ENCODE measurements at regions not wholly inside any gene's neighbourhood (a gene's known extent, or its start where the extent isn't known, plus 50 kb on each side); places are given as distances from the start of the nearest gene placed in this dataset.

GRCh38 chr2:510839-511238 lies 166.4 kb downstream of the TMEM18 start:
- Histone ChIP-seq H3K27ac (ENCODE audit: low read length) (no peak overlapping the region), H3K4me3 (ENCODE audit: low read length) (no peak overlapping the region), H3K36me3 (ENCODE audit: control insufficient read depth, insufficient read depth, low read length) (no peaks in the 10 kb centered on the region), H3K9me3 (ENCODE audit: control insufficient read depth, insufficient read depth, low read length) (no peaks in the 10 kb centered on the region), H3K4me1 (ENCODE audit: control insufficient read depth, insufficient read depth, low read length) (no peaks in the 10 kb centered on the region), H3K27me3 (ENCODE audit: control insufficient read depth, insufficient read depth, low read length) (no peaks in the 10 kb centered on the region)
- no CpG with 5 or more reads among the region's 1 CpG for WGBS (ENCODE audit: insufficient coverage, insufficient read length)
- DNase-seq (ENCODE audit: low read depth, low spot score) = no peak

- no CpG with 5 or more reads among the region's 4 CpGs for WGBS (ENCODE audit: insufficient coverage, insufficient read length)
- no peak overlapping the region for H3K27ac ChIP-seq (ENCODE audit: low read length)
- H3K36me3 ChIP-seq (ENCODE audit: control insufficient read depth, insufficient read depth, low read length) = no peaks in the 10 kb centered on the region
- DNase-seq (ENCODE audit: low read depth, low spot score) = no peak
- H3K27me3 ChIP-seq (ENCODE audit: control insufficient read depth, insufficient read depth, low read length) = no peaks in the 10 kb centered on the region
- no peaks in the 10 kb centered on the region for H3K9me3 ChIP-seq (ENCODE audit: control insufficient read depth, insufficient read depth, low read length)
- H3K4me3 ChIP-seq (ENCODE audit: low read length) = no peak overlapping the region
- H3K4me1 ChIP-seq (ENCODE audit: control insufficient read depth, insufficient read depth, low read length) = no peaks in the 10 kb centered on the region
Measured at GRCh38 chr2:509888-510287, 167.3 kb downstream of the TMEM18 start.

- Histone ChIP-seq H3K36me3 (ENCODE audit: control insufficient read depth, insufficient read depth, low read length) (no peaks in the 10 kb centered on the region), H3K27me3 (ENCODE audit: control insufficient read depth, insufficient read depth, low read length) (no peaks in the 10 kb centered on the region), H3K9me3 (ENCODE audit: control insufficient read depth, insufficient read depth, low read length) (no peaks in the 10 kb centered on the region), H3K4me1 (ENCODE audit: control insufficient read depth, insufficient read depth, low read length) (no peaks in the 10 kb centered on the region), H3K27ac (ENCODE audit: low read length) (no peak overlapping the region), H3K4me3 (ENCODE audit: low read length) (no peak overlapping the region)
- WGBS (ENCODE audit: insufficient coverage, insufficient read length) = no CpG with 5 or more reads among the region's 4 CpGs
- DNase-seq (ENCODE audit: low read depth, low spot score) = no peak
Measured at GRCh38 chr2:508121-508520, 169.1 kb downstream of the TMEM18 start.

- no peak overlapping the region for H3K27ac ChIP-seq (ENCODE audit: low read length)
- DNase-seq (ENCODE audit: low read depth, low spot score) = no peak
- whole genome bisulfite sequencing (ENCODE audit: insufficient coverage, insufficient read length) = no CpG with 5 or more reads among the region's 5 CpGs
- H3K36me3 ChIP-seq (ENCODE audit: control insufficient read depth, insufficient read depth, low read length) = no peaks in the 10 kb centered on the region
- no peaks in the 10 kb centered on the region for H3K4me1 ChIP-seq (ENCODE audit: control insufficient read depth, insufficient read depth, low read length)
- H3K27me3 ChIP-seq (ENCODE audit: control insufficient read depth, insufficient read depth, low read length) = no peaks in the 10 kb centered on the region
- no peak overlapping the region for H3K4me3 ChIP-seq (ENCODE audit: low read length)
- no peaks in the 10 kb centered on the region for H3K9me3 ChIP-seq (ENCODE audit: control insufficient read depth, insufficient read depth, low read length)
Measured at GRCh38 chr2:506866-507265, 170.3 kb downstream of the TMEM18 start.

- DNase-seq (ENCODE audit: low read depth, low spot score) = no peak
- H3K9me3 ChIP-seq (ENCODE audit: control insufficient read depth, insufficient read depth, low read length) = no peaks in the 10 kb centered on the region
- no peaks in the 10 kb centered on the region for H3K36me3 ChIP-seq (ENCODE audit: control insufficient read depth, insufficient read depth, low read length)
- H3K4me1 ChIP-seq (ENCODE audit: control insufficient read depth, insufficient read depth, low read length) = no peaks in the 10 kb centered on the region
- H3K27ac ChIP-seq (ENCODE audit: low read length) = no peak overlapping the region
- H3K27me3 ChIP-seq (ENCODE audit: control insufficient read depth, insufficient read depth, low read length) = no peaks in the 10 kb centered on the region
- no CpG with 5 or more reads among the region's 6 CpGs for WGBS (ENCODE audit: insufficient coverage, insufficient read length)
- no peak overlapping the region for H3K4me3 ChIP-seq (ENCODE audit: low read length)
Measured at GRCh38 chr2:506451-506850, 170.8 kb downstream of the TMEM18 start.

- no peak for DNase-seq (ENCODE audit: low read depth, low spot score)
- Histone ChIP-seq H3K4me1 (ENCODE audit: control insufficient read depth, insufficient read depth, low read length) (no peaks in the 10 kb centered on the region), H3K36me3 (ENCODE audit: control insufficient read depth, insufficient read depth, low read length) (no peaks in the 10 kb centered on the region), H3K27me3 (ENCODE audit: control insufficient read depth, insufficient read depth, low read length) (no peaks in the 10 kb centered on the region), H3K9me3 (ENCODE audit: control insufficient read depth, insufficient read depth, low read length) (no peaks in the 10 kb centered on the region), H3K4me3 (ENCODE audit: low read length) (no peak overlapping the region), H3K27ac (ENCODE audit: low read length) (no peak overlapping the region)
- WGBS (ENCODE audit: insufficient coverage, insufficient read length) = no CpG with 5 or more reads among the region's 8 CpGs
Measured at GRCh38 chr2:505941-506340, 171.3 kb downstream of the TMEM18 start.

- Histone ChIP-seq H3K27me3 (ENCODE audit: control insufficient read depth, insufficient read depth, low read length) (no peaks in the 10 kb centered on the region), H3K4me1 (ENCODE audit: control insufficient read depth, insufficient read depth, low read length) (no peaks in the 10 kb centered on the region), H3K27ac (ENCODE audit: low read length) (no peak overlapping the region), H3K9me3 (ENCODE audit: control insufficient read depth, insufficient read depth, low read length) (no peaks in the 10 kb centered on the region), H3K36me3 (ENCODE audit: control insufficient read depth, insufficient read depth, low read length) (no peaks in the 10 kb centered on the region), H3K4me3 (ENCODE audit: low read length) (no peak overlapping the region)
- no CpG with 5 or more reads among the region's 41 CpGs for WGBS (ENCODE audit: insufficient coverage, insufficient read length)
- DNase-seq (ENCODE audit: low read depth, low spot score) = no peak
Measured at GRCh38 chr2:503288-503999, 173.8 kb downstream of the TMEM18 start.

- no peaks in the 10 kb centered on the region for H3K9me3 ChIP-seq (ENCODE audit: control insufficient read depth, insufficient read depth, low read length)
- H3K36me3 ChIP-seq (ENCODE audit: control insufficient read depth, insufficient read depth, low read length) = no peaks in the 10 kb centered on the region
- no peaks in the 10 kb centered on the region for H3K27me3 ChIP-seq (ENCODE audit: control insufficient read depth, insufficient read depth, low read length)
- no peak for DNase-seq (ENCODE audit: low read depth, low spot score)
- no peaks in the 10 kb centered on the region; the same call in 1 of the 2 replicates for H3K4me1 ChIP-seq (ENCODE audit: control insufficient read depth, insufficient read depth, low read length)
- no peak overlapping the region for H3K4me3 ChIP-seq (ENCODE audit: low read length)
- WGBS (ENCODE audit: insufficient coverage, insufficient read length) = no CpG with 5 or more reads among the region's 35 CpGs
- no peak overlapping the region for H3K27ac ChIP-seq (ENCODE audit: low read length)
Measured at GRCh38 chr2:502831-503230, 174.4 kb downstream of the TMEM18 start.

GRCh38 chr2:501667-502066 lies 175.5 kb downstream of the TMEM18 start:
- no CpG with 5 or more reads among the region's 8 CpGs for WGBS (ENCODE audit: insufficient coverage, insufficient read length)
- H3K9me3 ChIP-seq (ENCODE audit: control insufficient read depth, insufficient read depth, low read length) = no peaks in the 10 kb centered on the region
- DNase-seq (ENCODE audit: low read depth, low spot score) = no peak
- H3K4me1 ChIP-seq (ENCODE audit: control insufficient read depth, insufficient read depth, low read length) = no peaks in the 10 kb centered on the region; the same call in 1 of the 2 replicates
- H3K27me3 ChIP-seq (ENCODE audit: control insufficient read depth, insufficient read depth, low read length) = no peaks in the 10 kb centered on the region
- H3K4me3 ChIP-seq (ENCODE audit: low read length) = no peak overlapping the region
- H3K36me3 ChIP-seq (ENCODE audit: control insufficient read depth, insufficient read depth, low read length) = no peaks in the 10 kb centered on the region
- H3K27ac ChIP-seq (ENCODE audit: low read length) = no peak overlapping the region

- Histone ChIP-seq H3K27me3 (ENCODE audit: control insufficient read depth, insufficient read depth, low read length) (no peaks in the 10 kb centered on the region), H3K4me3 (ENCODE audit: low read length) (no peak overlapping the region), H3K9me3 (ENCODE audit: control insufficient read depth, insufficient read depth, low read length) (no peaks in the 10 kb centered on the region), H3K36me3 (ENCODE audit: control insufficient read depth, insufficient read depth, low read length) (no peaks in the 10 kb centered on the region), H3K27ac (ENCODE audit: low read length) (no peak overlapping the region), H3K4me1 (ENCODE audit: control insufficient read depth, insufficient read depth, low read length) (no peaks in the 10 kb centered on the region; the same call in 1 of the 2 replicates)
- no CpG with 5 or more reads among the region's 5 CpGs for WGBS (ENCODE audit: insufficient coverage, insufficient read length)
- no peak for DNase-seq (ENCODE audit: low read depth, low spot score)
Measured at GRCh38 chr2:501130-501529, 176.1 kb downstream of the TMEM18 start.

GRCh38 chr2:499726-500125 lies 177.5 kb downstream of the TMEM18 start:
- DNase-seq (ENCODE audit: low read depth, low spot score) = no peak
- no peaks in the 10 kb centered on the region; the same call in 1 of the 2 replicates for H3K4me1 ChIP-seq (ENCODE audit: control insufficient read depth, insufficient read depth, low read length)
- no peaks in the 10 kb centered on the region for H3K27me3 ChIP-seq (ENCODE audit: control insufficient read depth, insufficient read depth, low read length)
- no peaks in the 10 kb centered on the region for H3K36me3 ChIP-seq (ENCODE audit: control insufficient read depth, insufficient read depth, low read length)
- no peaks in the 10 kb centered on the region for H3K9me3 ChIP-seq (ENCODE audit: control insufficient read depth, insufficient read depth, low read length)
- H3K27ac ChIP-seq (ENCODE audit: low read length) = no peak overlapping the region
- H3K4me3 ChIP-seq (ENCODE audit: low read length) = no peak overlapping the region
- WGBS (ENCODE audit: insufficient coverage, insufficient read length) = no CpG with 5 or more reads among the region's 8 CpGs

Data from iPS DF 6.9 (cell line).